Stomach smooth muscle (tissue), 2 donors: ENCODE measurements at regions not wholly inside any gene's neighbourhood (a gene's known extent, or its start where the extent isn't known, plus 50 kb on each side); places are given as distances from the start of the nearest gene placed in this dataset.
"Not testable (repeated sequence)": the region's sequence is repeated elsewhere in the genome, so short reads cannot be mapped to it uniquely, and the experiment has no call there.

Experiments
- H3K27ac ChIP-seq: one replicate; pipeline ENCODE4 v1.7.0; 2013; ENCODE audit warnings: mild to moderate bottlenecking, low read length, inconsistent platforms
- H3K27me3 ChIP-seq, 2 donors: one replicate each; pipeline ENCODE4 v1.7.0; 2013; ENCODE audit warnings: low read length in 2 of 2; ENCODE audit not compliant: insufficient read depth in 2 of 2, control insufficient read depth in 1 of 2
- H3K36me3 ChIP-seq, 2 donors: one replicate each; pipeline ENCODE4 v1.7.0; 2013; ENCODE audit warnings: low read length in 2 of 2; ENCODE audit not compliant: control insufficient read depth in 2 of 2, insufficient read depth in 2 of 2
- H3K4me1 ChIP-seq: one replicate; pipeline ENCODE4 v1.7.0; 2013; ENCODE audit warnings: low read length; ENCODE audit not compliant: control insufficient read depth, insufficient read depth
- H3K4me3 ChIP-seq, 2 donors: one replicate each; pipeline ENCODE4 v1.7.0; 2013; ENCODE audit warnings: low read length in 2 of 2
- H3K9ac ChIP-seq, 2 donors: one replicate each; pipeline ENCODE4 v1.7.0; 2013; ENCODE audit warnings: low read length in 2 of 2, mild to moderate bottlenecking in 1 of 2
- H3K9me3 ChIP-seq, 2 donors: one replicate each; pipeline ENCODE4 v1.7.0; 2013; ENCODE audit warnings: low read length in 2 of 2; ENCODE audit not compliant: control insufficient read depth in 2 of 2
- donor health status: healthy.
- donor health status: Pancreatic carcinoma.

DNA sequence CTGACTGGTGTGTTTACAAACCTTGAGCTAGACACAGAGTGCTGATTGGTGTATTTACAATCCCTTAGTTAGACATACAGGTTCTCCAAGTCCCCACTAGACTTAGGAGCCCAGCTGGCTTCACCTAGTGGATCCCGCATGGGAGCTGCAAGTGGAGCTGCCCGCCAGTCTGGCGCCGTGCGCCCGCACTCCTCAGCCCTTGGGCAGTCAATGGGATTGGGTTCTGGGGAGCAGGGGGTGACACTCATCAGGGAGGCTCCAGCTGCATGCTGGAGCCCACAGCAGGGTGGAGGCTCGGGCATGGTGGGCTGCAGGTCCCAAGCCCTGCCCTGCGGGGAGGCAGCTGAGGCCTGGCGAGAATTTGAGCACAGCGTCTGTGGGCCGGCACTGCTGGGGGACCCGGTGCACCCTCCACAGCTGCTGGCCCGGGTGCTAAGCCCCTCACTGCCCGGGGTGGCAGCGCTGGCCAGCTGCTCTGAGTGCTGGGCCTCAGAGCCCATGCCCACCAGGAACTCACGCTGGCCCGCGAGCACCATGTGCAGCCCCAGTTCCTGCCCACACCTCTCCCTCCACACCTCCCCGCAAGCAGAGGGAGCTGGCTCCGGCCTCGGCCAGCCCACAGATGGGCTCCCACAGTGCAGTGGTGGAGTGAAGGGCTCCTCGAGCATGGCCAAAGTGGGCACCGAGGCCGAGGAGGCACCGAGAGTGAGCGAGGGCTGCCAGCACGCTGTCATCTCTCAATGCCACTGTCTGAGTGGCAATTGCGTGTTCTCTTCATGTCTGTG lies 290.6 kb upstream of the RGPD4 start:
- H3K9me3 ChIP-seq, H3K4me1 ChIP-seq, H3K36me3 ChIP-seq, H3K9ac ChIP-seq, H3K27me3 ChIP-seq, H3K4me3 ChIP-seq, H3K27ac ChIP-seq: not testable (repeated sequence)

GRCh38 chr2:107542314-107542740 lies 284.4 kb upstream of the RGPD4 start:
- Histone ChIP-seq H3K36me3 (no peaks in the 10 kb centered on the region), H3K9ac (no peak overlapping the region), H3K27ac (no peak overlapping the region), H3K4me1 (no peaks in the 10 kb centered on the region), H3K4me3 (no peak overlapping the region), H3K27me3 (no peaks in the 10 kb centered on the region), H3K9me3 (peaks cover 0 to 4% of the 10 kb centered on the region in 2 donors)

- Histone ChIP-seq H3K4me3 (no peak overlapping the region), H3K4me1 (no peaks in the 10 kb centered on the region), H3K27me3 (no peaks in the 10 kb centered on the region), H3K27ac (no peak overlapping the region), H3K9me3 (peaks cover 0 to 4% of the 10 kb centered on the region in 2 donors), H3K9ac (no peak overlapping the region), H3K36me3 (no peaks in the 10 kb centered on the region)
These were observed 282.9 kb upstream of the RGPD4 start for GRCh38 chr2:107543793-107544192.

GRCh38 chr2:107545066-107545465 lies 281.6 kb upstream of the RGPD4 start:
- Histone ChIP-seq H3K9me3 (peaks cover 0 to 4% of the 10 kb centered on the region in 2 donors), H3K9ac (no peak overlapping the region), H3K27me3 (no peaks in the 10 kb centered on the region), H3K27ac (no peak overlapping the region), H3K4me3 (no peak overlapping the region), H3K36me3 (no peaks in the 10 kb centered on the region), H3K4me1 (no peaks in the 10 kb centered on the region)

DNA sequence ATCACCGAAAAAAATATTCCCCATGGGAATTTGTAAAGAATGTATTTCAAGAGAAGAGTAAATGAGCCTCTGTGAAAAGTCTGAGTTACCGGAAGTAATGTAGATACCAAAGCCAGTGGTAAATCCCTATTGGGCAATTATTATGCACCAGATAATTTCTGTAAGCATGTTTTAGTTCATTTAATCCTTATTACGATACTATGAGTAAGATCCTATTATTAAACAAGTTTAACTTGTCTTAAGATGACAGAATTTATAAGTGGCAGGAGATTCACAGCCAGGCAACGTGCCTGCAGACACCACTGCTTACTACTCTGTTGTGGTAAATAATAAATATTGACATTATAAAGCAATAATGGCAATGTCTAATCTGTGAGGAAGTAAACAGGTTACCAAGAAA lies 280.8 kb upstream of the RGPD4 start:
- Histone ChIP-seq H3K9me3 (peaks cover 0 to 4% of the 10 kb centered on the region in 2 donors), H3K4me1 (no peaks in the 10 kb centered on the region), H3K4me3 (no peak overlapping the region), H3K27me3 (no peaks in the 10 kb centered on the region), H3K27ac (no peak overlapping the region), H3K9ac (no peak overlapping the region), H3K36me3 (no peaks in the 10 kb centered on the region)

GRCh38 chr2:107548216-107548615 lies 278.5 kb upstream of the RGPD4 start:
- H3K4me1 ChIP-seq = no peaks in the 10 kb centered on the region
- no peaks in the 10 kb centered on the region for H3K36me3 ChIP-seq
- no peak overlapping the region for H3K4me3 ChIP-seq
- no peak overlapping the region for H3K9ac ChIP-seq
- H3K9me3 ChIP-seq = no peaks in the 10 kb centered on the region
- H3K27me3 ChIP-seq = no peaks in the 10 kb centered on the region
- H3K27ac ChIP-seq = no peak overlapping the region

- Histone ChIP-seq H3K4me3 (no peak overlapping the region), H3K4me1 (no peaks in the 10 kb centered on the region), H3K9me3 (peaks cover 7 to 13% of the 10 kb centered on the region in 2 donors), H3K9ac (no peak overlapping the region), H3K36me3 (no peaks in the 10 kb centered on the region), H3K27ac (no peak overlapping the region), H3K27me3 (no peaks in the 10 kb centered on the region)
These were observed 273.6 kb upstream of the RGPD4 start for GRCh38 chr2:107553046-107553445.

- Histone ChIP-seq H3K9me3 (peaks cover 7 to 13% of the 10 kb centered on the region in 2 donors), H3K4me1 (no peaks in the 10 kb centered on the region), H3K4me3 (no peak overlapping the region), H3K27ac (no peak overlapping the region), H3K36me3 (no peaks in the 10 kb centered on the region), H3K27me3 (no peaks in the 10 kb centered on the region), H3K9ac (no peak overlapping the region)
These were observed 273.2 kb upstream of the RGPD4 start for GRCh38 chr2:107553539-107553938.

DNA sequence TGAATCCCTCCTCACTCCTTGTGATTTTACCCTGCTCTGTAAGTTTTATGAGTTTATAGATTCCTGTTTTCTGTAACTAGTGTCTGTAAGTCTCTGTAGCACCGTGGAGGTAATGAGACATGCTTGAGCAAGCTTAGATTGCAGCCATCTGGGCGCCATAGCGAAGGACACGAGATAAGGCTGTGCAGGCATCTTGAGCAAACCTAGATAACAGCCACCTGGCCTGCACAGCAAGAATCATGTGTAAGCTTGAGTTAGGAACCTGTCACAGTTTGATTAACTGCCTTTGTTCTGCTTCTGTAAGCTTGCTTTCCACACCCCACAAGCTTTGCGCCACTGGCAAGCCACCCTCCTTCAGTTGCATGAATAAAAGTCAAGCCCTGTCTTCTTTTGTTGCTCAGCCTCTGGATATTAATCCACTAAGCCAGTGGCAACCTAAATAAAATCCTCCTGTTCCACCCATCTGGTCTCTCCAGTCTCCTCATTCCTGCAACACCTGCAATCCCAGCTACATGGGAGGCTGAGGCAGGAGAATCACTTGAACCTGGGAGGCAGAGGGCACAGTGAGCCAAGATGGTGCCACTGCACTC lies 270.6 kb upstream of the RGPD4 start:
- H3K4me3 ChIP-seq = no peak overlapping the region
- H3K9me3 ChIP-seq = peaks cover 7 to 13% of the 10 kb centered on the region in 2 donors
- H3K27ac ChIP-seq = no peak overlapping the region
- H3K4me1 ChIP-seq = no peaks in the 10 kb centered on the region
- H3K36me3 ChIP-seq = no peaks in the 10 kb centered on the region
- H3K9ac ChIP-seq = no peak overlapping the region
- no peaks in the 10 kb centered on the region for H3K27me3 ChIP-seq

- H3K27ac ChIP-seq = no peak overlapping the region
These were observed 268.4 kb upstream of the RGPD4 start for GRCh38 chr2:107558295-107558694.

GRCh38 chr2:107569496-107569895 lies 257.2 kb upstream of the RGPD4 start:
- H3K4me1 ChIP-seq = no peaks in the 10 kb centered on the region
- no peaks in the 10 kb centered on the region for H3K36me3 ChIP-seq
- no peaks in the 10 kb centered on the region for H3K9me3 ChIP-seq

More at GRCh38 chr2:107558295-107558694, 268.4 kb upstream of the RGPD4 start:
- no peak overlapping the region for H3K4me3 ChIP-seq
- peaks cover 0 to 2% of the 10 kb centered on the region in 2 donors for H3K27me3 ChIP-seq
- H3K36me3 ChIP-seq = no peaks in the 10 kb centered on the region
- no peaks in the 10 kb centered on the region for H3K4me1 ChIP-seq
- H3K9ac ChIP-seq = no peak overlapping the region
- H3K9me3 ChIP-seq = peaks cover 7 to 13% of the 10 kb centered on the region in 2 donors

More at GRCh38 chr2:107569496-107569895, 257.2 kb upstream of the RGPD4 start:
- no peak overlapping the region for H3K9ac ChIP-seq
- H3K27me3 ChIP-seq = no peaks in the 10 kb centered on the region
- H3K4me3 ChIP-seq = no peak overlapping the region
- no peak overlapping the region for H3K27ac ChIP-seq
